Progenitor cell of endocrine pancreas (in vitro differentiated cells): ENCODE measurements at regions not wholly inside any gene's neighbourhood (a gene's known extent, or its start where the extent isn't known, plus 50 kb on each side); places are given as distances from the start of the nearest gene placed in this dataset.

Source experiments
- DNase-seq: peaks from one replicate; pipeline ENCODE4 v3.0.0; 2021; ENCODE audit warnings: low spot score; ENCODE audit not compliant: unreplicated experiment
- H3K27ac Mint-ChIP-seq: 2 replicates; pipeline ENCODE4 v1.8.0; 2021; ENCODE audit warnings: mild to moderate bottlenecking, moderate library complexity, mixed read lengths
- H3K27me3 Mint-ChIP-seq: 2 replicates; pipeline ENCODE4 v1.8.0; 2021; ENCODE audit warnings: mixed read lengths
- H3K36me3 Mint-ChIP-seq: 2 replicates; pipeline ENCODE4 v1.8.0; 2022; ENCODE audit warnings: mixed read lengths; ENCODE audit not compliant: insufficient read depth
- H3K4me1 Mint-ChIP-seq: 2 replicates; pipeline ENCODE4 v1.8.0; 2021; ENCODE audit warnings: low read depth, mixed read lengths
- H3K4me3 Mint-ChIP-seq: 2 replicates; pipeline ENCODE4 v1.8.0; 2021; ENCODE audit warnings: low read depth, mild to moderate bottlenecking, moderate library complexity, mixed read lengths
- H3K9me3 Mint-ChIP-seq: 2 replicates; pipeline ENCODE4 v1.8.0; 2021; ENCODE audit warnings: low read depth, mixed read lengths
- TF ChIP-seq, protein P1 (sequence below): fragments of 200-600 bp; sonication (generic); IDR thresholded peaks from one replicate; pipeline ENCODE4 v1.5.0; 2021; ENCODE audit warnings: antibody characterized with exemption, mild to moderate bottlenecking; ENCODE audit not compliant: unreplicated experiment

DNA sequence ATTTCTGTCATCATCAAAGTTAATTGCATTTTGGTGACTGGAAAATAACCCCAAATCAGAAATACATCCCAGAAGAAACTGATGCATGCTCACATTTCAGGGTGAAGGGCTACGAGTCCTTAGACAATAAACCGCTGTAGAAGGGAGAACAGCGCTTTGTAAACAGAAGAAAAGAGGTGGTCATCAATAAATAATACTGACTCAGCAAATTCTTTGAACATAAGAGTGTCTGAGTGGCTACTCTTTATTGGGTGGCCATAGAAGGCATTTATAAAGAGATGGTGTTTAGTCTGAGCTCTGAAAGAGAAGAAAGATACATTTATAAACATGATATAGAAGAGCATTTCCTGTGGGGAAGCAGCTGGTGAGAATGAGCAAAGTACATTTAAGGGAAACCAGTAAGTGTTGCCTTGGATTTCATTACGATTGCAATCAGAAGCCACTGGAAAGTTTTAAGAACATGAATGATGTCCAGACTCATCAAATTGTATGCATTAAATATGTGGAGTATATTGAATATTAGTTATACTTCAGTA, 246.9 kb upstream of the GIMD1 start:
- no peaks in the 10 kb centered on the region for H3K36me3 Mint-ChIP-seq
- no peak overlapping the region for H3K27ac Mint-ChIP-seq
- no peak overlapping the region for H3K4me3 Mint-ChIP-seq
- H3K9me3 Mint-ChIP-seq = no peaks in the 10 kb centered on the region
- H3K4me1 Mint-ChIP-seq = no peaks in the 10 kb centered on the region
- TF ChIP-seq, protein P1, sequence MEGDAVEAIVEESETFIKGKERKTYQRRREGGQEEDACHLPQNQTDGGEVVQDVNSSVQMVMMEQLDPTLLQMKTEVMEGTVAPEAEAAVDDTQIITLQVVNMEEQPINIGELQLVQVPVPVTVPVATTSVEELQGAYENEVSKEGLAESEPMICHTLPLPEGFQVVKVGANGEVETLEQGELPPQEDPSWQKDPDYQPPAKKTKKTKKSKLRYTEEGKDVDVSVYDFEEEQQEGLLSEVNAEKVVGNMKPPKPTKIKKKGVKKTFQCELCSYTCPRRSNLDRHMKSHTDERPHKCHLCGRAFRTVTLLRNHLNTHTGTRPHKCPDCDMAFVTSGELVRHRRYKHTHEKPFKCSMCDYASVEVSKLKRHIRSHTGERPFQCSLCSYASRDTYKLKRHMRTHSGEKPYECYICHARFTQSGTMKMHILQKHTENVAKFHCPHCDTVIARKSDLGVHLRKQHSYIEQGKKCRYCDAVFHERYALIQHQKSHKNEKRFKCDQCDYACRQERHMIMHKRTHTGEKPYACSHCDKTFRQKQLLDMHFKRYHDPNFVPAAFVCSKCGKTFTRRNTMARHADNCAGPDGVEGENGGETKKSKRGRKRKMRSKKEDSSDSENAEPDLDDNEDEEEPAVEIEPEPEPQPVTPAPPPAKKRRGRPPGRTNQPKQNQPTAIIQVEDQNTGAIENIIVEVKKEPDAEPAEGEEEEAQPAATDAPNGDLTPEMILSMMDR = no peak
- DNase-seq = no peak
- no peaks in the 10 kb centered on the region for H3K27me3 Mint-ChIP-seq

GRCh38 chr4:106614441-106614840, 245.9 kb upstream of the GIMD1 start:
- DNase-seq = no peak
- H3K36me3 Mint-ChIP-seq = no peaks in the 10 kb centered on the region
- H3K4me1 Mint-ChIP-seq = no peaks in the 10 kb centered on the region
- no peak overlapping the region for H3K27ac Mint-ChIP-seq
- TF ChIP-seq, protein P1 = no peak
- no peaks in the 10 kb centered on the region for H3K27me3 Mint-ChIP-seq
- no peaks in the 10 kb centered on the region for H3K9me3 Mint-ChIP-seq
- no peak overlapping the region for H3K4me3 Mint-ChIP-seq

DNA sequence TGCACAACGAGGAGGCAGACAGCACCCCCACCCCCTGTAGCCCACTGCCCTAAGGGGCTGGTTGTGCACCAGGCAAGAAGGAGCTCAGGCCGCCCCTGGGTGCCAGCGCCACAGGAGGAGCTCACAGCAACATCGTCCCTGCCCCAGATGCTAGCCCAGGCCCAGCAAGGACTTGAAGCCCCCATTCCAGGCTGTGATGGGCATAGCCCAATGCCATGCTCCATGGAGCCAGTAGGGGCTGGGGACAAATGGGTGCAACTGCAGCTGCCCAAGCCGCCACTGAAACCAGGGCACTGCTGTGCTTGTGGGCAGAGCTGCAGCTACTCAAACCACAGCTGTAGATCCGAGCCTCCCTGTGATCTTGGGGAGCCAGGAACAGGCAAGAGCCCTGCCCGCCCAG, 241.3 kb upstream of the GIMD1 start:
- Mint-ChIP-seq H3K4me1 (no peaks in the 10 kb centered on the region), H3K27me3 (no peaks in the 10 kb centered on the region), H3K36me3 (no peaks in the 10 kb centered on the region), H3K4me3 (no peak overlapping the region), H3K9me3 (no peaks in the 10 kb centered on the region), H3K27ac (no peak overlapping the region)
- DNase-seq = no peak
- TF ChIP-seq, protein P1 = no peak

DNA sequence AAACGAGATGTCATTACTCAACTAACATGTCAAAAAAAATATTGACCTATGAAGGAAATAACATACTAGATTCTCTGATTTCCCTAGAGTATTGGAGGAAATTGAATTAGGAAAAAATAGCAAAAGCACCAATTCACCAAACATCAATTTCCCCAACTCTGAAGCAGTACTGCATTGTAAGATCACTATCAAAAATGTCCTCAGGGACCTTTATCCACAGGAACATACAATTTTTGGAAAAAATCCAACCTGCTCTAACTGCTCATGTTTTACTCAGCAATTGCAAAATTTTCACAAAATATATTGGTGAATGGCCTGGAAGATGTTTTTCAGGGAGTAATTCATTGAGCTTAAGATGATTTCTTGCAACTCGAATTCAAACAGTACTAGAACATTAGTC, 239.0 kb upstream of the GIMD1 start:
- TF ChIP-seq, protein P1 = no peak
- no peak overlapping the region for H3K27ac Mint-ChIP-seq
- H3K4me3 Mint-ChIP-seq = no peak overlapping the region
- no peaks in the 10 kb centered on the region for H3K4me1 Mint-ChIP-seq
- H3K36me3 Mint-ChIP-seq = no peaks in the 10 kb centered on the region
- DNase-seq = no peak
- no peaks in the 10 kb centered on the region for H3K27me3 Mint-ChIP-seq
- no peaks in the 10 kb centered on the region for H3K9me3 Mint-ChIP-seq

GRCh38 chr4:106604319-106605051, 235.9 kb upstream of the GIMD1 start:
- H3K27ac Mint-ChIP-seq = no peak overlapping the region

More at GRCh38 chr4:106604319-106605051, 235.9 kb upstream of the GIMD1 start:
- Mint-ChIP-seq H3K4me1 (peaks cover 2% of the 10 kb centered on the region), H3K9me3 (no peaks in the 10 kb centered on the region), H3K4me3 (no peak overlapping the region), H3K27me3 (no peaks in the 10 kb centered on the region), H3K36me3 (no peaks in the 10 kb centered on the region)
- no peak for DNase-seq
- TF ChIP-seq, protein P1 = no peak
